GM18519 (cell line): ENCODE measurements at regions not wholly inside any gene's neighbourhood (a gene's known extent, or its start where the extent isn't known, plus 50 kb on each side); places are given as distances from the start of the nearest gene placed in this dataset.

Experiments
- ATAC-seq: cut with Tn5 transposase; IDR thresholded peaks from one replicate; pipeline ENCODE4 v1.9.1; 2021; ENCODE audit warnings: mild to moderate bottlenecking, moderate library complexity; ENCODE audit not compliant: unreplicated experiment, low FRiP score

DNA sequence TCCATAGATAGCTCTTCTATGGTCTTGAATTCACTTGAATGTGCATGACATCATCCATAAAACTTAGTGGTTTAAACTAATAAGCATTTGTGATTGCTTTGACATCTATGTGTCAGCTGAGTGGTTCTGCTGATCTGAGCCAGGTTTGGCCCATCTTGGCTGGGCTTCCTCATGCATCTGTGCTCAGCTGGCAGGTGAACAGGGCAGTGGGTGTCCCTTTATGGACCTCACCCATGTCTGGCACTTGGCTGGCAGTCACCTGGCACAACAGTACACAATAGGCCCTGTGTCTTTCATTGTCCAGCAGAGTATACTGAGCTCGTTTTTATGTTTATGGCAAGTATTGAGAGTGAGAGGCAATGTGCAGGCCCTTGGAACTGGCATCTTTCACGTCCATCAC is 73.7 kb upstream of the CNTN6 start:
- ATAC-seq = no peak

GRCh38 chr3:1026395-1026794 is 66.4 kb upstream of the CNTN6 start:
- ATAC-seq = no peak

- no peak for ATAC-seq
Observed at GRCh38 chr3:1036207-1036826, 56.5 kb upstream of the CNTN6 start.

GRCh38 chr3:1037631-1038030 is 55.2 kb upstream of the CNTN6 start:
- ATAC-seq = no peak
